GM12878 (cell line): ENCODE measurements at regions not wholly inside any gene's neighbourhood (a gene's known extent, or its start where the extent isn't known, plus 50 kb on each side); places are given as distances from the start of the nearest gene placed in this dataset.

Source experiments
- ATAC-seq: fragments of 200-7000 bp; cut with Tn5 transposase; 3 replicates; pipeline ENCODE4 v1.9.1; 2020; ENCODE audit warnings: mild to moderate bottlenecking, moderate library complexity
- BruUV-seq: library from RNA; stranded (reverse); fragments of 400-500 nt; replicated peaks from 2 replicates; lab custom pipeline; 2021; lab: Mats Ljungman, UMichigan
- CTCF ChIA-PET: fragments of 300-600 bp; sonication (Branson Sonifier 250); formaldehyde crosslinking; extraction: SDS; loops from one replicate; lab custom pipeline; 2021; ENCODE audit warnings: inconsistent platforms; lab: Yijun Ruan, JAX
- POLR2A ChIA-PET: fragments of 350-600 bp; formaldehyde crosslinking; extraction: SDS; loops from one replicate; lab custom pipeline; 2021; ENCODE audit warnings: inconsistent platforms; lab: Charles Lee
- RAD21 ChIA-PET: fragments of 300-600 bp; sonication (Branson Sonifier 250); formaldehyde crosslinking; loops from one replicate; lab custom pipeline; 2023; ENCODE audit warnings: antibody characterized with exemption; ENCODE audit not compliant: unreplicated experiment; lab: Charles Lee
- SMC1A ChIA-PET: fragments of 300-600 bp; sonication (Branson Sonifier 250); formaldehyde crosslinking; loops from one replicate; lab custom pipeline; 2023; ENCODE audit not compliant: unreplicated experiment, uncharacterized antibody; lab: Charles Lee
- DNase-seq: peaks from one replicate; pipeline ENCODE4 v3.0.0-alpha.2; 2011; ENCODE audit warnings: low read depth, low spot score
- FAIRE-seq: peaks from 3 replicates; lab custom pipeline; 2011; peaks lifted over from hg19 to GRCh38; lab: Jason Lieb, UNC
- H2AFZ ChIP-seq: 2 replicates; pipeline ENCODE4 v1.6.0; 2011; ENCODE audit warnings: low read depth, low read length, control low read depth; ENCODE audit not compliant: control insufficient read depth
- H3K27ac ChIP-seq: 2 replicates; pipeline ENCODE4 v1.5.1; 2011; ENCODE audit warnings: control low read depth; ENCODE audit not compliant: control insufficient read depth, insufficient read depth
- H3K27me3 ChIP-seq, 2 experiments: replicated peaks in 1 of 2; 2 replicates each; pipeline versions ENCODE4 v1.6.0 to v1.6.1; 2011; ENCODE audit warnings: low read length in 1 of 2; ENCODE audit not compliant: control insufficient read depth in 2 of 2, insufficient read depth in 2 of 2
- H3K36me3 ChIP-seq, 2 experiments: 2 replicates each; pipeline ENCODE4 v1.5.1; 2011; ENCODE audit warnings: low read length in 1 of 2; ENCODE audit not compliant: control insufficient read depth in 2 of 2, insufficient read depth in 2 of 2
- H3K4me1 ChIP-seq: 2 replicates; pipeline ENCODE4 v1.6.1; 2011; ENCODE audit warnings: mild to moderate bottlenecking, low read length, moderate library complexity, mixed read lengths; ENCODE audit not compliant: control insufficient read depth, insufficient read depth
- H3K4me2 ChIP-seq: 2 replicates; pipeline ENCODE4 v1.6.0; 2011; ENCODE audit warnings: control low read depth; ENCODE audit not compliant: control insufficient read depth, insufficient read depth
- H3K4me3 ChIP-seq: fragments of 200-600 bp; sonication (generic); 2 replicates; pipeline ENCODE4 v1.5.1; 2016
- H3K79me2 ChIP-seq: 2 replicates; pipeline ENCODE4 v1.6.0; 2011; ENCODE audit warnings: low read length; ENCODE audit not compliant: control insufficient read depth, insufficient read depth
- H3K9ac ChIP-seq: 2 replicates; pipeline ENCODE4 v1.8.0; 2011; ENCODE audit warnings: low read length, control low read depth, mixed read lengths; ENCODE audit not compliant: control insufficient read depth, insufficient read depth
- H3K9me3 ChIP-seq: replicated peaks from 3 replicates; pipeline ENCODE4 v1.5.1; 2011; ENCODE audit warnings: mild to moderate bottlenecking, low read length; ENCODE audit not compliant: control insufficient read depth, insufficient read depth
- H4K20me1 ChIP-seq: 2 replicates; pipeline ENCODE4 v1.6.0; 2011; ENCODE audit not compliant: control insufficient read depth, insufficient read depth
- BHLHE40 ChIP-seq, 2 experiments: fragments of 450-650 bp in 1 of 2; IDR thresholded peaks; 2 replicates each; pipeline ENCODE4 v1.6.1; 2011 to 2017; ENCODE audit warnings: low read depth in 2 of 2, borderline replicate concordance in 1 of 2, improper control_type of control experiment in 1 of 2, low read length in 1 of 2, mild to moderate bottlenecking in 1 of 2
- DPF2 ChIP-seq: fragments of 450-650 bp; IDR thresholded peaks from 2 replicates; pipeline ENCODE4 v1.6.1; 2017; ENCODE audit warnings: mild to moderate bottlenecking
- EGR1 ChIP-seq, 2 experiments: IDR thresholded peaks; 1 replicate in 1 of 2; 2 replicates in 1 of 2; pipeline ENCODE4 v1.6.1; 2011 to 2012; ENCODE audit warnings: low read depth in 2 of 2, low read length in 2 of 2, borderline replicate concordance in 1 of 2, mild to moderate bottlenecking in 1 of 2, moderate library complexity in 1 of 2
- GATAD2B ChIP-seq: fragments of 450-650 bp; conservative IDR thresholded peaks from 2 replicates; pipeline ENCODE4 v1.6.1; 2017; ENCODE audit warnings: low read depth, mild to moderate bottlenecking, moderate library complexity
- KAT2A ChIP-seq: conservative IDR thresholded peaks from 2 replicates; pipeline ENCODE4 v1.6.1; 2011; ENCODE audit warnings: low read depth, low read length; ENCODE audit not compliant: control insufficient read depth
- NR2C1 ChIP-seq: fragments of 450-650 bp; IDR thresholded peaks from 2 replicates; pipeline ENCODE4 v1.6.1; 2017; ENCODE audit warnings: antibody characterized with exemption, mild to moderate bottlenecking, moderate library complexity
- POU2F2 ChIP-seq: IDR thresholded peaks from 3 replicates; pipeline ENCODE4 v1.6.1; 2011; ENCODE audit warnings: low read depth, mild to moderate bottlenecking, low read length, borderline replicate concordance
- RB1 ChIP-seq: fragments of 450-650 bp; formaldehyde crosslinking; IDR thresholded peaks from 2 replicates; pipeline ENCODE4 v1.6.1; 2017; ENCODE audit warnings: mild to moderate bottlenecking, borderline replicate concordance
- RFX5 ChIP-seq: IDR thresholded peaks from 2 replicates; pipeline ENCODE4 v1.6.1; 2011; ENCODE audit warnings: low read depth, low read length, improper control_type of control experiment
- SMAD5 ChIP-seq: IDR thresholded peaks from 2 replicates; pipeline ENCODE4 v1.6.1; 2016; ENCODE audit warnings: antibody characterized with exemption, low read depth
- SMARCA5 ChIP-seq: fragments of 450-650 bp; IDR thresholded peaks from 2 replicates; pipeline ENCODE4 v1.6.1; 2017; ENCODE audit warnings: mild to moderate bottlenecking
- STAT3 ChIP-seq: IDR thresholded peaks from 2 replicates; pipeline ENCODE4 v1.6.1; 2011; ENCODE audit warnings: low read depth, low read length, improper control_type of control experiment
- SUZ12 ChIP-seq: fragments of 200-600 bp; sonication (generic); IDR thresholded peaks from one replicate; pipeline ENCODE4 v1.6.1; 2018; ENCODE audit warnings: antibody characterized with exemption, mild to moderate bottlenecking; ENCODE audit not compliant: unreplicated experiment
- WGBS: methylation state at CpG from one replicate; pipeline ENCODE4 v1.1.6; 2016; ENCODE audit warnings: low lambda C conversion rate; ENCODE audit not compliant: insufficient replicate concordance, insufficient coverage; ENCODE audit errors: missing lambda C conversion rate; 5-methylcytosine and 5-hydroxymethylcytosine counted together
- in situ Hi-C: fragments of 300-500 bp; cut with MboI; formaldehyde crosslinking; loops from 9 replicates; pipeline ENCODE4 v1.14.3; 2018; ENCODE audit warnings: mixed read lengths
- intact Hi-C: fragments of 100-400 bp; cut with micrococcal nuclease; formaldehyde crosslinking; loops from one replicate; pipeline ENCODE4 v1.14.2; 2022; ENCODE audit not compliant: unreplicated experiment
- TF ChIP-seq, protein P1 (sequence below): fragments of 450-650 bp; formaldehyde crosslinking; IDR thresholded peaks from 2 replicates; pipeline ENCODE4 v1.5.0; 2022; ENCODE audit warnings: mild to moderate bottlenecking, missing genetic modification characterization

GRCh38 chr14:26775765-26776563 lies 178.1 kb upstream of the NOVA1 start:
- Histone ChIP-seq H3K27ac (no peak overlapping the region), H3K4me3 (no peak overlapping the region), H3K9ac (no peak overlapping the region), H3K27me3 (no peaks in the 10 kb centered on the region), H2AFZ (no peak overlapping the region), H3K79me2 (no peaks in the 10 kb centered on the region), H4K20me1 (no peaks in the 10 kb centered on the region), H3K36me3 (no peaks in the 10 kb centered on the region), H3K4me1 (no peaks in the 10 kb centered on the region), H3K4me2 (no peak overlapping the region), H3K9me3 (no peaks in the 10 kb centered on the region)
- ChIA-PET SMC1A (no interaction called here), RAD21 (no interaction called here), CTCF (no interaction called here), POLR2A (no interaction called here)
- DNase-seq (no peak), ATAC-seq (no peak), FAIRE-seq (no peak)
- in situ Hi-C loops = no loop called here
- TF ChIP-seq BHLHE40 (IDR thresholded peaks at IDR 0.05; ENCODE audit: borderline replicate concordance in 1 of 2, low read depth in 2 of 2, low read length in 1 of 2) (no peak), DPF2 (no peak), RFX5 (no peak), KAT2A (no peak), EGR1 (IDR thresholded peaks at IDR 0.05; ENCODE audit: borderline replicate concordance in 1 of 2, low read depth in 2 of 2, low read length in 2 of 2) (no peak), SMAD5 (no peak), GATAD2B (no peak), SMARCA5 (no peak), RB1 (no peak), STAT3 (no peak), SUZ12 (no peak), NR2C1 (no peak), POU2F2 (no peak)
- TF ChIP-seq, protein P1, sequence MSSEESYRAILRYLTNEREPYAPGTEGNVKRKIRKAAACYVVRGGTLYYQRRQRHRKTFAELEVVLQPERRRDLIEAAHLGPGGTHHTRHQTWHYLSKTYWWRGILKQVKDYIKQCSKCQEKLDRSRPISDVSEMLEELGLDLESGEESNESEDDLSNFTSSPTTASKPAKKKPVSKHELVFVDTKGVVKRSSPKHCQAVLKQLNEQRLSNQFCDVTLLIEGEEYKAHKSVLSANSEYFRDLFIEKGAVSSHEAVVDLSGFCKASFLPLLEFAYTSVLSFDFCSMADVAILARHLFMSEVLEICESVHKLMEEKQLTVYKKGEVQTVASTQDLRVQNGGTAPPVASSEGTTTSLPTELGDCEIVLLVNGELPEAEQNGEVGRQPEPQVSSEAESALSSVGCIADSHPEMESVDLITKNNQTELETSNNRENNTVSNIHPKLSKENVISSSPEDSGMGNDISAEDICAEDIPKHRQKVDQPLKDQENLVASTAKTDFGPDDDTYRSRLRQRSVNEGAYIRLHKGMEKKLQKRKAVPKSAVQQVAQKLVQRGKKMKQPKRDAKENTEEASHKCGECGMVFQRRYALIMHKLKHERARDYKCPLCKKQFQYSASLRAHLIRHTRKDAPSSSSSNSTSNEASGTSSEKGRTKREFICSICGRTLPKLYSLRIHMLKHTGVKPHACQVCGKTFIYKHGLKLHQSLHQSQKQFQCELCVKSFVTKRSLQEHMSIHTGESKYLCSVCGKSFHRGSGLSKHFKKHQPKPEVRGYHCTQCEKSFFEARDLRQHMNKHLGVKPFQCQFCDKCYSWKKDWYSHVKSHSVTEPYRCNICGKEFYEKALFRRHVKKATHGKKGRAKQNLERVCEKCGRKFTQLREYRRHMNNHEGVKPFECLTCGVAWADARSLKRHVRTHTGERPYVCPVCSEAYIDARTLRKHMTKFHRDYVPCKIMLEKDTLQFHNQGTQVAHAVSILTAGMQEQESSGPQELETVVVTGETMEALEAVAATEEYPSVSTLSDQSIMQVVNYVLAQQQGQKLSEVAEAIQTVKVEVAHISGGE = no peak
- intact Hi-C loops = no loop called here
- 28% methylated on average over 5 of the region's 5 CpGs for WGBS
- BruUV-seq = no TSS peak
